ENCODE measurements at regions not wholly inside any gene's neighbourhood (a gene's known extent, or its start where the extent isn't known, plus 50 kb on each side); places are given as distances from the start of the nearest gene placed in this dataset.

- no peak overlapping the region for H3K27ac ChIP-seq (ENCODE audit: low read length)
- H3K27me3 ChIP-seq (ENCODE audit: insufficient read depth, low read length, poor library complexity), result no peaks in the 10 kb centered on the region
- no peak for TF ChIP-seq EZH2 (IDR thresholded peaks at IDR 0.05; ENCODE audit: borderline replicate concordance, low read depth, low read length, severe bottlenecking)
- TF ChIP-seq CTCF (IDR thresholded peaks at IDR 0.05; ENCODE audit: borderline replicate concordance, extremely low read depth, low read length, poor library complexity, severe bottlenecking), result no peak
- no peak for ATAC-seq (ENCODE audit: insufficient read depth, low read depth)
- no peaks in the 10 kb centered on the region for H3K9me3 ChIP-seq (ENCODE audit: insufficient read depth, low read length, severe bottlenecking)
- H3K9ac ChIP-seq (ENCODE audit: low read depth, low read length), result no peak overlapping the region
- no peak for DNase-seq
- H3K36me3 ChIP-seq (ENCODE audit: insufficient read depth, low read length), result no peaks in the 10 kb centered on the region
- no peaks in the 10 kb centered on the region for H3K4me1 ChIP-seq (ENCODE audit: insufficient read depth, low read length)
- no peaks in the 10 kb centered on the region for H4K20me1 ChIP-seq (ENCODE audit: insufficient read depth, low read length)
- no peaks in the 10 kb centered on the region for H3K79me2 ChIP-seq (ENCODE audit: insufficient read depth, low read length)
- no peak overlapping the region for H2AFZ ChIP-seq (ENCODE audit: low read depth, low read length)
- no peak overlapping the region for H3K4me2 ChIP-seq (ENCODE audit: insufficient read depth, low read length)
- no peak overlapping the region for H3K4me3 ChIP-seq (ENCODE audit: low read depth in 1 of 2, low read length in 2 of 2)
Observed at GRCh38 chr4:111736516-111736915, 408.7 kb upstream of the FAM241A start.

DNA sequence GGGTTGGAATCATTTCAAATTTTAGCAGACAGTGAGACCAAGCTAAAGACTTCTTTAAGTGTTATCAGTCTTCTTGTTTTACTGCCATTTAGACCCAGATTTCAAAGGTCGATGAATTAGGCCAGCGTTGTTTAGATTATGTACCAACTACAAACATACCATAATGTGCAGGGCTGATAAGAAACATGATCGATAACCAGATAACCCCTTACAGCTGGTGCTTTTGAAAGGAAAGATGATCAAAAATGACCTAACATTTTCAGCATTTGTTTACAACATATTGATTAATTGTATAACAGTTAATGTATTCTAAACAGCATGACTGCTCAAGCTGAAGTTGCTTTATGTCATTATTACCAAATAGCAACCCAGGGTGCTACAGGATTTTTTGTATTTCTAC lies 400.4 kb upstream of the FAM241A start:
- Histone ChIP-seq H3K4me2 (ENCODE audit: insufficient read depth, low read length) (no peak overlapping the region), H3K36me3 (ENCODE audit: insufficient read depth, low read length) (no peaks in the 10 kb centered on the region), H4K20me1 (ENCODE audit: insufficient read depth, low read length) (no peaks in the 10 kb centered on the region), H3K4me1 (ENCODE audit: insufficient read depth, low read length) (no peaks in the 10 kb centered on the region), H2AFZ (ENCODE audit: low read depth, low read length) (no peak overlapping the region), H3K9ac (ENCODE audit: low read depth, low read length) (no peak overlapping the region), H3K9me3 (ENCODE audit: insufficient read depth, low read length, severe bottlenecking) (no peaks in the 10 kb centered on the region), H3K79me2 (ENCODE audit: insufficient read depth, low read length) (no peaks in the 10 kb centered on the region), H3K27ac (ENCODE audit: low read length) (no peak overlapping the region), H3K27me3 (ENCODE audit: insufficient read depth, low read length, poor library complexity) (no peaks in the 10 kb centered on the region), H3K4me3 (ENCODE audit: low read depth in 1 of 2, low read length in 2 of 2) (no peak overlapping the region)
- TF ChIP-seq CTCF (IDR thresholded peaks at IDR 0.05; ENCODE audit: borderline replicate concordance, extremely low read depth, low read length, poor library complexity, severe bottlenecking) (no peak), EZH2 (IDR thresholded peaks at IDR 0.05; ENCODE audit: borderline replicate concordance, low read depth, low read length, severe bottlenecking) (no peak)
- DNase-seq (no peak), ATAC-seq (ENCODE audit: insufficient read depth, low read depth) (no peak)

DNA sequence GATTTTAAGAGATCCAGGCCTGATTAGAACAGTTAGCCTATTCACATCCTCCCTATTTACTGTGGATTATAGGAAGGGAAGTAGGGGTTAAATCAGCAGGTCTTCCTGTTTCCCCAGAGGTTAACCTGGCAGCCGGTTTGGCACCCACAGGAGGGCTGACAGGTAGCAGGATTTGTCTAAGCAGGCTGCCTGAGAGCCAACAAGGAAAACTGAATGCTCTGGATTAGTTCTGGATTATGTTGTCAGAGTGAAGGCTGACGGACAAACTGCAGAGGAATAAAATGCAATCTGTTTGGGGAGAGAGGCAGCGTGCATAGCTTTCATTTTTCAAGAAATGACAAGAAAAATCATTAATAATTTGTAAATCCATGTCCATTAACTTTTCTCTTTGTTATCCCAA lies 397.1 kb upstream of the FAM241A start:
- H4K20me1 ChIP-seq (ENCODE audit: insufficient read depth, low read length), result no peaks in the 10 kb centered on the region
- DNase-seq (no peak), ATAC-seq (ENCODE audit: insufficient read depth, low read depth) (no peak)
- no peaks in the 10 kb centered on the region for H3K9me3 ChIP-seq (ENCODE audit: insufficient read depth, low read length, severe bottlenecking)
- no peak overlapping the region for H3K27ac ChIP-seq (ENCODE audit: low read length)
- H3K79me2 ChIP-seq (ENCODE audit: insufficient read depth, low read length), result no peaks in the 10 kb centered on the region
- H3K4me1 ChIP-seq (ENCODE audit: insufficient read depth, low read length), result no peaks in the 10 kb centered on the region
- no peak overlapping the region for H3K9ac ChIP-seq (ENCODE audit: low read depth, low read length)
- no peak overlapping the region for H2AFZ ChIP-seq (ENCODE audit: low read depth, low read length)
- no peak overlapping the region for H3K4me2 ChIP-seq (ENCODE audit: insufficient read depth, low read length)
- no peak overlapping the region for H3K4me3 ChIP-seq (ENCODE audit: low read depth in 1 of 2, low read length in 2 of 2)
- TF ChIP-seq CTCF (IDR thresholded peaks at IDR 0.05; ENCODE audit: borderline replicate concordance, extremely low read depth, low read length, poor library complexity, severe bottlenecking) (no peak), EZH2 (IDR thresholded peaks at IDR 0.05; ENCODE audit: borderline replicate concordance, low read depth, low read length, severe bottlenecking) (no peak)
- H3K36me3 ChIP-seq (ENCODE audit: insufficient read depth, low read length), result no peaks in the 10 kb centered on the region
- no peaks in the 10 kb centered on the region for H3K27me3 ChIP-seq (ENCODE audit: insufficient read depth, low read length, poor library complexity)

GRCh38 chr4:111754003-111754402 lies 391.3 kb upstream of the FAM241A start:
- ATAC-seq (ENCODE audit: insufficient read depth, low read depth) (no peak), DNase-seq (no peak)
- H3K4me3 ChIP-seq (ENCODE audit: low read depth in 1 of 2, low read length in 2 of 2), result no peak overlapping the region
- H3K27me3 ChIP-seq (ENCODE audit: insufficient read depth, low read length, poor library complexity), result no peaks in the 10 kb centered on the region
- no peak overlapping the region for H3K4me2 ChIP-seq (ENCODE audit: insufficient read depth, low read length)
- no peaks in the 10 kb centered on the region for H3K4me1 ChIP-seq (ENCODE audit: insufficient read depth, low read length)
- no peak overlapping the region for H3K9ac ChIP-seq (ENCODE audit: low read depth, low read length)
- no peak overlapping the region for H3K27ac ChIP-seq (ENCODE audit: low read length)
- no peak overlapping the region for H2AFZ ChIP-seq (ENCODE audit: low read depth, low read length)
- no peak for TF ChIP-seq CTCF (IDR thresholded peaks at IDR 0.05; ENCODE audit: borderline replicate concordance, extremely low read depth, low read length, poor library complexity, severe bottlenecking)
- no peak for TF ChIP-seq EZH2 (IDR thresholded peaks at IDR 0.05; ENCODE audit: borderline replicate concordance, low read depth, low read length, severe bottlenecking)
- H3K9me3 ChIP-seq (ENCODE audit: insufficient read depth, low read length, severe bottlenecking), result no peaks in the 10 kb centered on the region
- no peaks in the 10 kb centered on the region for H3K36me3 ChIP-seq (ENCODE audit: insufficient read depth, low read length)
- H4K20me1 ChIP-seq (ENCODE audit: insufficient read depth, low read length), result no peaks in the 10 kb centered on the region
- H3K79me2 ChIP-seq (ENCODE audit: insufficient read depth, low read length), result no peaks in the 10 kb centered on the region

All from DND-41 (cell line).